H1 (cell line): ENCODE measurements at regions not wholly inside any gene's neighbourhood (a gene's known extent, or its start where the extent isn't known, plus 50 kb on each side); places are given as distances from the start of the nearest gene placed in this dataset.

Source experiments
- CTCF ChIA-PET: fragments of 300-600 bp; sonication (Branson Sonifier 250); formaldehyde crosslinking; loops from one replicate; lab custom pipeline; 2021; ENCODE audit not compliant: partially characterized antibody; lab: Charles Lee
- POLR2A ChIA-PET: fragments of 300-600 bp; sonication (Branson Sonifier 250); formaldehyde crosslinking; loops from one replicate; lab custom pipeline; 2021; ENCODE audit warnings: inconsistent platforms; ENCODE audit not compliant: partially characterized antibody; lab: Charles Lee
- DNase-seq, 2 experiments: peaks; one replicate each; pipeline versions ENCODE4 v3.0.0 to v3.0.0-alpha.2; 2010 to 2022; ENCODE audit warnings: low spot score in 2 of 2, low read depth in 1 of 2, mixed read lengths in 1 of 2
- FAIRE-seq: peaks from 2 replicates; lab custom pipeline; 2011; peaks lifted over from hg19 to GRCh38; lab: Jason Lieb, UNC
- H2AFZ ChIP-seq: 2 replicates; pipeline ENCODE4 v1.8.1; 2012; ENCODE audit warnings: low read length, inconsistent platforms
- H2AK5ac ChIP-seq: 2 replicates; pipeline ENCODE4 v1.6.1; 2013; ENCODE audit warnings: low read depth, low read length
- H2BK120ac ChIP-seq: replicated peaks from 2 replicates; pipeline ENCODE3; 2013; ENCODE audit warnings: low read depth, low read length, inconsistent platforms
- H2BK12ac ChIP-seq: 2 replicates; pipeline ENCODE4 v1.6.1; 2013; ENCODE audit warnings: low read depth, low read length
- H2BK15ac ChIP-seq: 2 replicates; pipeline ENCODE4 v1.6.1; 2013; ENCODE audit warnings: low read length
- H2BK20ac ChIP-seq: 2 replicates; pipeline ENCODE4 v1.6.1; 2013; ENCODE audit warnings: low read length
- H2BK5ac ChIP-seq: 2 replicates; pipeline ENCODE4 v1.6.1; 2013; ENCODE audit warnings: low read depth, low read length
- H3K14ac ChIP-seq: 2 replicates; pipeline ENCODE4 v1.6.1; 2013; ENCODE audit warnings: inconsistent platforms; ENCODE audit not compliant: insufficient read length
- H3K18ac ChIP-seq: 2 replicates; pipeline ENCODE4 v1.6.1; 2013; ENCODE audit warnings: low read length; ENCODE audit errors: extremely low read depth
- H3K23ac ChIP-seq: 2 replicates; pipeline ENCODE4 v1.6.1; 2013; ENCODE audit warnings: inconsistent platforms; ENCODE audit not compliant: insufficient read length
- H3K23me2 ChIP-seq: 2 replicates; pipeline ENCODE4 v1.6.1; 2013; ENCODE audit warnings: low read depth, low read length
- H3K27ac ChIP-seq: 2 replicates; pipeline ENCODE4 v1.6.1; 2011; ENCODE audit warnings: low read depth, low read length, inconsistent platforms
- H3K27me3 ChIP-seq, 4 experiments: replicated peaks in 1 of 4; 1 replicate in 1 of 4; 2 replicates in 3 of 4; pipeline versions ENCODE4 v1.6.1 to v1.8.1; 2011 to 2013; ENCODE audit warnings: low read length in 3 of 4, mild to moderate bottlenecking in 3 of 4, inconsistent platforms in 2 of 4, mixed read lengths in 2 of 4, moderate library complexity in 1 of 4; ENCODE audit not compliant: control insufficient read depth in 3 of 4, insufficient read depth in 3 of 4; ENCODE audit errors: extremely low read depth in 1 of 4
- H3K36me3 ChIP-seq, 4 experiments: 2 replicates each; pipeline versions ENCODE4 v1.6.1 to v1.8.1; 2011 to 2013; ENCODE audit warnings: mild to moderate bottlenecking in 4 of 4, low read length in 3 of 4, moderate library complexity in 2 of 4, control low read depth in 1 of 4, inconsistent platforms in 1 of 4; ENCODE audit not compliant: insufficient read depth in 4 of 4, control insufficient read depth in 2 of 4
- H3K4ac ChIP-seq: replicated peaks from 2 replicates; pipeline ENCODE3; 2013; ENCODE audit warnings: low read length, low read depth, mixed read lengths, inconsistent platforms; ENCODE audit not compliant: insufficient read length
- H3K4me1 ChIP-seq, 4 experiments: replicated peaks in 1 of 4; 1 replicate in 1 of 4; 2 replicates in 3 of 4; pipeline versions ENCODE4 v1.6.1 to v1.8.1; 2011 to 2013; ENCODE audit warnings: low read length in 3 of 4, inconsistent platforms in 2 of 4, mixed read lengths in 1 of 4; ENCODE audit not compliant: insufficient read depth in 4 of 4, control insufficient read depth in 3 of 4
- H3K4me2 ChIP-seq, 2 experiments: 2 replicates each; pipeline versions ENCODE4 v1.6.1 to v1.8.1; 2011 to 2013; ENCODE audit warnings: low read depth in 2 of 2, low read length in 2 of 2, control low read depth in 1 of 2, inconsistent platforms in 1 of 2, mild to moderate bottlenecking in 1 of 2; ENCODE audit not compliant: insufficient read depth in 1 of 2
- H3K4me3 ChIP-seq, 4 experiments: fragments of 200-600, 300-600 bp in 1 of 4; sonication (generic), shearing (Covaris generic), sonication (Bioruptor Twin) in 1 of 4; 2 replicates each; pipeline versions ENCODE4 v1.5.1 to v1.8.1; 2011 to 2016; ENCODE audit warnings: low read length in 4 of 4, low read depth in 3 of 4, control low read depth in 2 of 4, inconsistent platforms in 2 of 4, mild to moderate bottlenecking in 2 of 4, mixed read lengths in 1 of 4, moderate library complexity in 1 of 4; ENCODE audit not compliant: insufficient read depth in 2 of 4; ENCODE audit errors: extremely low read depth in 1 of 4
- H3K56ac ChIP-seq: replicated peaks from 2 replicates; pipeline ENCODE3; 2013; ENCODE audit warnings: low read depth, mild to moderate bottlenecking, mixed read lengths, low read length, inconsistent platforms; ENCODE audit not compliant: insufficient read length
- H3K79me1 ChIP-seq: 2 replicates; pipeline ENCODE4 v1.6.1; 2013; ENCODE audit warnings: low read depth, low read length, control low read depth
- H3K79me2 ChIP-seq, 2 experiments: 2 replicates each; pipeline versions ENCODE4 v1.6.1 to v1.8.1; 2012 to 2013; ENCODE audit warnings: low read length in 2 of 2, mild to moderate bottlenecking in 2 of 2, inconsistent platforms in 1 of 2; ENCODE audit not compliant: insufficient read depth in 2 of 2, control insufficient read depth in 1 of 2
- H3K9ac ChIP-seq, 4 experiments: replicated peaks in 1 of 4; 1 replicate in 1 of 4; 2 replicates in 3 of 4; pipeline versions ENCODE4 v1.6.1 to v1.8.1; 2011 to 2013; ENCODE audit warnings: low read depth in 3 of 4, low read length in 3 of 4, control low read depth in 2 of 4, mild to moderate bottlenecking in 2 of 4, moderate library complexity in 2 of 4, inconsistent platforms in 1 of 4; ENCODE audit errors: extremely low read depth in 1 of 4
- H3K9me3 ChIP-seq, 2 experiments: 2 replicates each; pipeline versions ENCODE4 v1.6.1 to v1.8.1; 2012 to 2013; ENCODE audit warnings: mild to moderate bottlenecking in 2 of 2, moderate library complexity in 2 of 2, control low read depth in 1 of 2, inconsistent platforms in 1 of 2, low read depth in 1 of 2, low read length in 1 of 2, mixed read lengths in 1 of 2; ENCODE audit not compliant: insufficient read depth in 2 of 2
- H4K20me1 ChIP-seq, 2 experiments: replicated peaks in 1 of 2; 2 replicates each; pipeline versions ENCODE3 to v1.8.1; 2011 to 2013; ENCODE audit warnings: inconsistent platforms in 2 of 2, low read length in 2 of 2, mild to moderate bottlenecking in 1 of 2; ENCODE audit not compliant: insufficient read depth in 2 of 2, control insufficient read depth in 1 of 2
- H4K5ac ChIP-seq: 2 replicates; pipeline ENCODE4 v1.6.1; 2013; ENCODE audit warnings: low read length, low read depth, mixed read lengths, inconsistent platforms; ENCODE audit not compliant: insufficient read length
- H4K8ac ChIP-seq: 2 replicates; pipeline ENCODE4 v1.8.0; 2013; ENCODE audit warnings: mild to moderate bottlenecking, moderate library complexity, low read length, inconsistent platforms; ENCODE audit not compliant: insufficient read depth; ENCODE audit errors: extremely low read depth
- H4K91ac ChIP-seq: replicated peaks from 2 replicates; pipeline ENCODE3; 2013; ENCODE audit warnings: low read length, mixed read lengths, inconsistent platforms; ENCODE audit not compliant: insufficient read length
- ASH2L ChIP-seq: fragments of 200-600, 300-600 bp; sonication (generic); IDR thresholded peaks from one replicate; pipeline ENCODE4 v1.7.1; 2017; ENCODE audit warnings: low read length
- CHD1 ChIP-seq: IDR thresholded peaks from 2 replicates; pipeline ENCODE4 v1.6.1; 2012; ENCODE audit warnings: low read depth, low read length, improper control_type of control experiment
- CTCF ChIP-seq, 3 experiments: IDR thresholded peaks; 1 replicate in 2 of 3; 2 replicates in 1 of 3; pipeline versions ENCODE4 v1.5.1 to v1.6.1; 2011; ENCODE audit warnings: low read length in 3 of 3, mild to moderate bottlenecking in 3 of 3, inconsistent platforms in 2 of 3, low read depth in 1 of 3, moderate library complexity in 1 of 3; ENCODE audit not compliant: insufficient read depth in 1 of 3; ENCODE audit errors: control extremely low read depth in 1 of 3
- TBP ChIP-seq: IDR thresholded peaks from 2 replicates; pipeline ENCODE4 v1.6.1; 2011; ENCODE audit warnings: low read depth, low read length, improper control_type of control experiment
- WGBS, 2 experiments: shearing (Covaris generic) in 1 of 2; methylation state at CpG; one replicate each; pipeline versions ENCODE4 v1.1.6 to v1.1.7; 2013 to 2015; ENCODE audit warnings: low lambda C conversion rate in 2 of 2, mixed read lengths in 2 of 2, inconsistent platforms in 1 of 2, low coverage in 1 of 2, missing lambda C conversion rate in 1 of 2; ENCODE audit not compliant: insufficient replicate concordance in 2 of 2, insufficient coverage in 1 of 2, insufficient read length in 1 of 2; ENCODE audit errors: extremely low coverage in 1 of 2, missing lambda C conversion rate in 1 of 2; 5-methylcytosine and 5-hydroxymethylcytosine counted together

GRCh38 chr4:176409627-176410026 lies 89.9 kb downstream of the SPCS3 start:
- no peak overlapping the region for H2BK12ac ChIP-seq
- WGBS, 2 experiments, result 83% methylated on average over 1 of the region's 1 CpG; no CpG with 5 or more reads in 1 of the 2 experiments
- CTCF ChIA-PET, result no interaction called here
- TF ChIP-seq CTCF (IDR thresholded peaks at IDR 0.05; ENCODE audit: control extremely low read depth in 1 of 3, insufficient read depth in 1 of 3, low read depth in 1 of 3, low read length in 3 of 3) (no peak), CHD1 (no peak), ASH2L (no peak), TBP (no peak)

More at GRCh38 chr4:176409627-176410026, 89.9 kb downstream of the SPCS3 start:
- H3K23me2 ChIP-seq, result no peaks in the 10 kb centered on the region
- H3K14ac ChIP-seq, result no peak overlapping the region
- no peaks in the 10 kb centered on the region for H3K27me3 ChIP-seq
- no peaks in the 10 kb centered on the region for H3K36me3 ChIP-seq
- FAIRE-seq (no peak), DNase-seq (no peak)
- H2BK15ac ChIP-seq, result no peak overlapping the region
- H3K9ac ChIP-seq, result no peak overlapping the region
- no peak overlapping the region for H2AK5ac ChIP-seq
- no peak overlapping the region for H3K23ac ChIP-seq
- H3K9me3 ChIP-seq, result no peaks in the 10 kb centered on the region
- no peak overlapping the region for H3K27ac ChIP-seq
- H3K4me1 ChIP-seq, result no peaks in the 10 kb centered on the region
- H2BK5ac ChIP-seq, result no peak overlapping the region
- no peak overlapping the region for H4K91ac ChIP-seq
- POLR2A ChIA-PET, result no interaction called here
- H3K79me2 ChIP-seq, result no peaks in the 10 kb centered on the region
- H3K79me1 ChIP-seq, result no peaks in the 10 kb centered on the region
- no peak overlapping the region for H2BK120ac ChIP-seq
- no peak overlapping the region for H3K4me3 ChIP-seq
- no peak overlapping the region for H4K5ac ChIP-seq
- no peak overlapping the region for H3K4me2 ChIP-seq
- no peak overlapping the region for H3K56ac ChIP-seq
- no peak overlapping the region for H3K18ac ChIP-seq
- H4K20me1 ChIP-seq, result no peaks in the 10 kb centered on the region
- no peak overlapping the region for H3K4ac ChIP-seq
- H4K8ac ChIP-seq, result no peak overlapping the region
- H2BK20ac ChIP-seq, result no peak overlapping the region
- no peak overlapping the region for H2AFZ ChIP-seq
